ENCODE measurements at regions not wholly inside any gene's neighbourhood (a gene's known extent, or its start where the extent isn't known, plus 50 kb on each side); places are given as distances from the start of the nearest gene placed in this dataset.
"Not testable (repeated sequence)": the region's sequence is repeated elsewhere in the genome, so short reads cannot be mapped to it uniquely, and the experiment has no call there.

- not testable (repeated sequence) for TF ChIP-seq CTCF, POLR2A, EP300, POLR2AphosphoS5 (IDR thresholded peaks at IDR 0.05)
Measured at GRCh38 chr1:234802586-234802985, 192.6 kb upstream of the IRF2BP2 start.
